Glutamatergic neuron (in vitro differentiated cells): ENCODE measurements at regions not wholly inside any gene's neighbourhood (a gene's known extent, or its start where the extent isn't known, plus 50 kb on each side); places are given as distances from the start of the nearest gene placed in this dataset.

Source experiments
- DNase-seq: peaks from one replicate; pipeline ENCODE4 v3.0.0; 2022
- H3K27ac Mint-ChIP-seq: one replicate; pipeline ENCODE4 v1.8.0; 2020; ENCODE audit warnings: mild to moderate bottlenecking, mixed read lengths, inconsistent platforms; ENCODE audit not compliant: unreplicated experiment
- H3K27me3 Mint-ChIP-seq: one replicate; pipeline ENCODE4 v1.8.0; 2020; ENCODE audit warnings: mild to moderate bottlenecking, moderate library complexity, mixed read lengths, inconsistent platforms; ENCODE audit not compliant: unreplicated experiment
- H3K36me3 Mint-ChIP-seq: one replicate; pipeline ENCODE4 v1.8.0; 2020; ENCODE audit warnings: mild to moderate bottlenecking, mixed read lengths, inconsistent platforms; ENCODE audit not compliant: unreplicated experiment
- H3K4me1 Mint-ChIP-seq: one replicate; pipeline ENCODE4 v1.8.0; 2020; ENCODE audit warnings: mild to moderate bottlenecking, low read depth, mixed read lengths, inconsistent platforms; ENCODE audit not compliant: unreplicated experiment
- H3K4me3 Mint-ChIP-seq: one replicate; pipeline ENCODE4 v1.8.0; 2020; ENCODE audit warnings: mild to moderate bottlenecking, mixed read lengths, inconsistent platforms; ENCODE audit not compliant: unreplicated experiment
- H3K9me3 Mint-ChIP-seq: one replicate; pipeline ENCODE4 v1.8.0; 2020; ENCODE audit warnings: mild to moderate bottlenecking, moderate library complexity, mixed read lengths, inconsistent platforms; ENCODE audit not compliant: unreplicated experiment
- CTCF ChIP-seq: fragments of 200-600 bp; sonication (generic); IDR thresholded peaks from one replicate; pipeline ENCODE4 v1.5.0; 2021; ENCODE audit not compliant: partially characterized antibody, unreplicated experiment

- Mint-ChIP-seq H3K4me1 (peaks cover 14% of the 10 kb centered on the region), H3K27ac (no peak overlapping the region), H3K9me3 (no peaks in the 10 kb centered on the region), H3K4me3 (no peak overlapping the region), H3K27me3 (no peaks in the 10 kb centered on the region), H3K36me3 (no peaks in the 10 kb centered on the region)
- no peak for TF ChIP-seq CTCF
- DNase-seq: no peak
Observed at GRCh38 chr5:82811490-82811889, 265.7 kb downstream of the TMEM167A start.

GRCh38 chr5:82809420-82810143, 267.6 kb downstream of the TMEM167A start:
- no peak overlapping the region for H3K27ac Mint-ChIP-seq
- no peak for DNase-seq
- peaks cover 14% of the 10 kb centered on the region for H3K4me1 Mint-ChIP-seq
- no peak overlapping the region for H3K4me3 Mint-ChIP-seq
- H3K36me3 Mint-ChIP-seq: no peaks in the 10 kb centered on the region
- no peak for TF ChIP-seq CTCF
- no peaks in the 10 kb centered on the region for H3K9me3 Mint-ChIP-seq
- no peaks in the 10 kb centered on the region for H3K27me3 Mint-ChIP-seq

- Mint-ChIP-seq H3K4me3 (no peak overlapping the region), H3K4me1 (peaks cover 12% of the 10 kb centered on the region), H3K36me3 (no peaks in the 10 kb centered on the region), H3K27ac (no peak overlapping the region), H3K27me3 (no peaks in the 10 kb centered on the region), H3K9me3 (no peaks in the 10 kb centered on the region)
- DNase-seq: no peak
- no peak for TF ChIP-seq CTCF
Observed at GRCh38 chr5:82808960-82809359, 268.2 kb downstream of the TMEM167A start.

- no peaks in the 10 kb centered on the region for H3K36me3 Mint-ChIP-seq
- TF ChIP-seq CTCF: no peak
- no peaks in the 10 kb centered on the region for H3K27me3 Mint-ChIP-seq
- DNase-seq: no peak
- no peaks in the 10 kb centered on the region for H3K9me3 Mint-ChIP-seq
- peaks cover 7% of the 10 kb centered on the region for H3K4me1 Mint-ChIP-seq
- H3K27ac Mint-ChIP-seq: no peak overlapping the region
- no peak overlapping the region for H3K4me3 Mint-ChIP-seq
Observed at GRCh38 chr5:82807021-82807420, 270.2 kb downstream of the TMEM167A start.

GRCh38 chr5:82806513-82806912, 270.7 kb downstream of the TMEM167A start:
- Mint-ChIP-seq H3K27ac (no peak overlapping the region), H3K27me3 (no peaks in the 10 kb centered on the region), H3K36me3 (no peaks in the 10 kb centered on the region), H3K4me3 (no peak overlapping the region), H3K9me3 (no peaks in the 10 kb centered on the region), H3K4me1 (peaks cover 2% of the 10 kb centered on the region)
- no peak for TF ChIP-seq CTCF
- no peak for DNase-seq
